ENCODE measurements at regions not wholly inside any gene's neighbourhood (a gene's known extent, or its start where the extent isn't known, plus 50 kb on each side); places are given as distances from the start of the nearest gene placed in this dataset.

DNA sequence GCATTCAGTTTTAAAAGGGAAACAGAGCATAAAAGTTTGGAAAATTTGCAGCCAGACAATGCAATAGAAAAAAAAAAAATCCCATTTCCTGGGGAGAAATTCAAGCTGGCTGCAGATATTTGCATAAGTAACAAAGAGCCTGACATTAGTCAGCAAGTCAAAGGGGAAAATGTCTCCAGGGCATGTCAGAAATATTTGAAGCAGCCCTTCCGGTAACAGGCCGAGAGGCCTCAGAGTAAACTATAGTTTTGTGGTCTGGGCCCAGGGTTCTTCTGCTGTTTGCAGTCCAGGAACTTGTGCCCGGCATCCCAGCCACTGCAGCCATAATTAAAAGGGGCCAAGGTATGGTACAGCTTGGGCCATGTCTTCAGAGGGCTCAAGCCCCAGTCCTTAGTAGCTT is 411.6 kb upstream of the BCHE start:
- 71% methylated on average over 3 of the region's 3 CpGs for WGBS
- H3K27ac ChIP-seq (replicated peaks in 1 of 4): no peak overlapping the region
- H3K27me3 ChIP-seq: no peaks in the 10 kb centered on the region
- peaks cover 0 to 4% (median 0%) of the 10 kb centered on the region in 4 donors for H3K9me3 ChIP-seq
- no peaks in the 10 kb centered on the region for H3K36me3 ChIP-seq
- intact Hi-C loops (cut with DNase I): no loop called here
- no peak for DNase-seq (ENCODE audit: extremely low spot score)
- no peak overlapping the region for H3K4me3 ChIP-seq
- peaks cover 0 to 5% (median 2%) of the 10 kb centered on the region in 4 donors for H3K4me1 ChIP-seq
- TF ChIP-seq POLR2A (IDR thresholded peaks at IDR 0.05; ENCODE audit: low read depth) (no peak), EP300 (IDR thresholded peaks at IDR 0.05) (no peak)

DNA sequence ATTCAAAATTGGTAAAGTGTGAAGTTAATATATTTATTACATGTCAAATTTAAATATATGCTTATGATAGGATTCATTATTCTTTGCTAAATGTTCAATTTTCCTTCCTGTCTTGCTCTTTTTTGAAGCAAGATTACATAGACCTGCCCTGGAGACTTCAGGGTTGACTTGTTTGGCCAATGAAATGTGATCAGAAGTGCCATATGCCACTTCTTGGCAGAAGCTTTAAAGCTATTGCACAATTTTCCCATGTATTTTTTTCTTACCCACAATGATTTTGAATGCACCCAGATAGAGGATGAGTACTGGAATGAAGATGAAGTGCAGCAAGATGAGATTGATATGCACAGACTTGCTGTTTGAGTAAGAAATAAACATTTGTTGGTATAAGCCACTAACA is 406.3 kb upstream of the BCHE start:
- Histone ChIP-seq H3K4me3 (no peak overlapping the region), H3K4me1 (no peaks in the 10 kb centered on the region), H3K27ac (replicated peaks in 1 of 4) (no peak overlapping the region), H3K27me3 (no peaks in the 10 kb centered on the region), H3K36me3 (no peaks in the 10 kb centered on the region), H3K9me3 (no peaks in the 10 kb centered on the region)
- no peak for TF ChIP-seq POLR2A (IDR thresholded peaks at IDR 0.05; ENCODE audit: low read depth)
- intact Hi-C loops (cut with DNase I): no loop called here
- no peak for DNase-seq (ENCODE audit: extremely low spot score)

DNA sequence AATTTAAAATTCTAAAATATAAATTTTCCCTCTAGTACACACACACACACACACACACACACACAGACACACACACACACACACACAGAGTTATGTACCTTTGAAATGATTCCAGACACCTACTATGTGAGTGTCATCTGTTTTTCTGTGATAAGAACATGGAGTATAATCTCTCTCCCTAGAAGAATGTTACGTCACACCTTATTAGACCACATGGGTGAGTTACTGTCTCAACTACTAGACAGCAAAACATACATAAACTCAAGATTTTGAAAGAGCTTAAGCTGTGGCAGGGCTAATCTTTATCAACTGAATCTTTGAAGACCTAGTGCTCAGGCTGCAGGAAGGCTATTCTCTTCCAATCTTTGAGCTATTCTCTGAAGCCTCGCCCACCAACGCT is 385.9 kb upstream of the BCHE start:
- H3K36me3 ChIP-seq: no peaks in the 10 kb centered on the region
- no peak overlapping the region for H3K4me3 ChIP-seq
- no peak overlapping the region for H3K27ac ChIP-seq (replicated peaks in 1 of 4)
- intact Hi-C loops (cut with DNase I): no loop called here
- H3K4me1 ChIP-seq: no peaks in the 10 kb centered on the region
- WGBS: 98% methylated on average over 3 of the region's 3 CpGs
- DNase-seq (ENCODE audit: extremely low spot score): no peak
- no peak for TF ChIP-seq POLR2A (IDR thresholded peaks at IDR 0.05; ENCODE audit: low read depth)
- no peak for TF ChIP-seq POLR2AphosphoS5 (IDR thresholded peaks at IDR 0.05)
- TF ChIP-seq, protein P1, sequence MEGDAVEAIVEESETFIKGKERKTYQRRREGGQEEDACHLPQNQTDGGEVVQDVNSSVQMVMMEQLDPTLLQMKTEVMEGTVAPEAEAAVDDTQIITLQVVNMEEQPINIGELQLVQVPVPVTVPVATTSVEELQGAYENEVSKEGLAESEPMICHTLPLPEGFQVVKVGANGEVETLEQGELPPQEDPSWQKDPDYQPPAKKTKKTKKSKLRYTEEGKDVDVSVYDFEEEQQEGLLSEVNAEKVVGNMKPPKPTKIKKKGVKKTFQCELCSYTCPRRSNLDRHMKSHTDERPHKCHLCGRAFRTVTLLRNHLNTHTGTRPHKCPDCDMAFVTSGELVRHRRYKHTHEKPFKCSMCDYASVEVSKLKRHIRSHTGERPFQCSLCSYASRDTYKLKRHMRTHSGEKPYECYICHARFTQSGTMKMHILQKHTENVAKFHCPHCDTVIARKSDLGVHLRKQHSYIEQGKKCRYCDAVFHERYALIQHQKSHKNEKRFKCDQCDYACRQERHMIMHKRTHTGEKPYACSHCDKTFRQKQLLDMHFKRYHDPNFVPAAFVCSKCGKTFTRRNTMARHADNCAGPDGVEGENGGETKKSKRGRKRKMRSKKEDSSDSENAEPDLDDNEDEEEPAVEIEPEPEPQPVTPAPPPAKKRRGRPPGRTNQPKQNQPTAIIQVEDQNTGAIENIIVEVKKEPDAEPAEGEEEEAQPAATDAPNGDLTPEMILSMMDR (IDR thresholded peaks at IDR 0.05): no peak
- no peak for TF ChIP-seq EP300 (IDR thresholded peaks at IDR 0.05)
- H3K27me3 ChIP-seq: no peaks in the 10 kb centered on the region
- H3K9me3 ChIP-seq: peaks cover 0 to 6% (median 0%) of the 10 kb centered on the region in 4 donors

DNA sequence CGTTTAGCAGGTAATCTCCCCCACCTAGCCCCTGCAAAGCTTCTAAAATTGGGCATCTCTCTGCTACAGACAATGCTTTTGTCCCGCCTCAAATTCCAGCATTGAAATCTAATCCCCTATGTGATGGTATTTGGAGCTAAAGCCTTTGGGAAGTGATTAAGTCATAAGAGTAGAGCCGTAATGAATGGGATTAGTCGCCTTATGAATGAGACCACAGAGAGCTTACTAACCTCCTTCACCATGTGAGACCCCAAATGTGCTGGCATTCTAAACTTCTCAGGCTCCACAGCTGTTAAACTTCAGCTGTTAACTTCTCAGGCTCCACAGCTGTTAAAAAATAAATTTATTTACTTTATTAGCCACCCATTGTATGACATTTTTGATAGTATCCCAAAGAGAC is 374.2 kb upstream of the BCHE start:
- Histone ChIP-seq H3K27ac (replicated peaks in 1 of 4) (no peak overlapping the region), H3K4me3 (no peak overlapping the region), H3K4me1 (no peaks in the 10 kb centered on the region), H3K36me3 (no peaks in the 10 kb centered on the region), H3K27me3 (no peaks in the 10 kb centered on the region), H3K9me3 (no peaks in the 10 kb centered on the region)
- no peak for TF ChIP-seq EP300 (IDR thresholded peaks at IDR 0.05)
- TF ChIP-seq POLR2A (IDR thresholded peaks at IDR 0.05; ENCODE audit: low read depth): no peak
- 89% methylated on average over 4 of the region's 4 CpGs for WGBS
- intact Hi-C loops (cut with DNase I): no loop called here
- DNase-seq (ENCODE audit: extremely low spot score): no peak

DNA sequence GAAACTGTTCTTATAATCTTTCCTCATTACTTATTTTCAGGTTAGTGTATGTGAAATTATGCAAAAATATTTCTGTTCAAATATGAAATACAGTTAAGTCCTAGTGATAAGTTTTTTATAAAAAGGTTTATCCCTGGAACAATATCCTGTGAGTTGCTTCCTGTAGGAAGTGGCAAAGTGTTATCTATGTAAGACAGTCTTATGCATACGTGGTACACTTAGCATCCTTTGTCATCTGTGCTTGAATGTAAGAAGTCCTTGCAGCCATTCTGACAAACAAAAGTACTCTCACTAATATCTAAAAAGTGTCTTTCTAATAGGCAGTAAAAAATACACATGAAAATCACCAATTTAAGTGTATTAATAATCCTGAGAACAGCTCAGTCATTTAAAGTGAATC is 372.5 kb upstream of the BCHE start:
- H3K4me3 ChIP-seq: no peak overlapping the region
- no peaks in the 10 kb centered on the region for H3K9me3 ChIP-seq
- no peak for DNase-seq (ENCODE audit: extremely low spot score)
- WGBS: 52% methylated on average over 1 of the region's 1 CpG
- no peaks in the 10 kb centered on the region for H3K36me3 ChIP-seq
- H3K4me1 ChIP-seq: no peaks in the 10 kb centered on the region
- H3K27me3 ChIP-seq: no peaks in the 10 kb centered on the region
- no peak overlapping the region for H3K27ac ChIP-seq (replicated peaks in 1 of 4)
- intact Hi-C loops (cut with DNase I): no loop called here
- TF ChIP-seq POLR2AphosphoS5 (IDR thresholded peaks at IDR 0.05) (no peak), POLR2A (IDR thresholded peaks at IDR 0.05; ENCODE audit: low read depth) (no peak), EP300 (IDR thresholded peaks at IDR 0.05) (no peak)
- TF ChIP-seq, protein P1 (IDR thresholded peaks at IDR 0.05): no peak

DNA sequence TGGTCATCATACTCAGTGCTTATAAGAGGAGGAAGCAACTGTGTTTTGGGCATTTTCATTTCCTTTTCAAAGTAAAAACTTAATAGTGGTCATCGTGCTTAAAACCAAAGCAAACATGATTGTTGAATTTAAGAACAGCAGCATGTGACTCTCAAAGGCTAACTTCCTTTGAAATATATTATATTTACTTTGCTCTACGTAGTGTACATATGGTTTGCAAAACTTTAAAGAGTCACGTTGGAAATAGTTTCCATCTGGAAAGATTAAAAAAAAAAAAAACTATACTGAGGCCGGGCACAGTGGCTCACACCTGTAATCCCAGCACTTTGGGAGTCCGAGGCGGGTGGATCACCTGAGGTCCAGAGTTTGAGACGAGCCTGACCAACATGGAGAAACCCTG is 367.9 kb upstream of the BCHE start:
- peaks cover 0 to 9% (median 0%) of the 10 kb centered on the region in 4 donors for H3K4me1 ChIP-seq
- no peaks in the 10 kb centered on the region for H3K36me3 ChIP-seq
- TF ChIP-seq, protein P1 (IDR thresholded peaks at IDR 0.05): no peak
- TF ChIP-seq EP300 (IDR thresholded peaks at IDR 0.05) (no peak), POLR2A (IDR thresholded peaks at IDR 0.05; ENCODE audit: low read depth) (no peak), POLR2AphosphoS5 (IDR thresholded peaks at IDR 0.05) (no peak)
- H3K27me3 ChIP-seq: no peaks in the 10 kb centered on the region
- H3K27ac ChIP-seq (replicated peaks in 1 of 4): no peak overlapping the region
- 80% methylated on average over 7 of the region's 7 CpGs for WGBS
- no peak for DNase-seq (ENCODE audit: extremely low spot score)
- H3K9me3 ChIP-seq: no peaks in the 10 kb centered on the region
- H3K4me3 ChIP-seq: no peak overlapping the region
- intact Hi-C loops (cut with DNase I): no loop called here

All from esophagus muscularis mucosa (tissue), 4 donors.